OCI-LY1 (cell line): ENCODE measurements at regions not wholly inside any gene's neighbourhood (a gene's known extent, or its start where the extent isn't known, plus 50 kb on each side); places are given as distances from the start of the nearest gene placed in this dataset.
A peak's percentile ranks its signal among the peaks of the same experiment; 100 is the strongest.

Source experiments
- H2AFZ ChIP-seq: fragments of 200-600 bp; sonication (generic), shearing (Covaris generic); 2 replicates; pipeline ENCODE4 v1.6.0; 2014; ENCODE audit warnings: antibody characterized with exemption, mild to moderate bottlenecking, low read length
- H3F3A ChIP-seq: fragments of 200-600 bp; sonication (generic), shearing (Covaris generic); 2 replicates; pipeline ENCODE4 v1.6.0; 2014; ENCODE audit warnings: mild to moderate bottlenecking, antibody characterized with exemption, low read length, moderate library complexity; ENCODE audit not compliant: insufficient read depth
- H3K27ac ChIP-seq: fragments of 200-600 bp; sonication (generic); 2 replicates; pipeline ENCODE4 v1.5.1; 2014; ENCODE audit warnings: low read length, mixed run types, mild to moderate bottlenecking, low read depth; ENCODE audit not compliant: poor library complexity, severe bottlenecking
- H3K27me3 ChIP-seq: fragments of 200-600 bp; sonication (generic); 2 replicates; pipeline ENCODE4 v1.6.0; 2014; ENCODE audit warnings: antibody characterized with exemption, mild to moderate bottlenecking, low read length, moderate library complexity; ENCODE audit not compliant: insufficient read depth
- H3K36me3 ChIP-seq: fragments of 200-600 bp; sonication (generic); 2 replicates; pipeline ENCODE4 v1.6.1; 2014; ENCODE audit warnings: mild to moderate bottlenecking, antibody characterized with exemption, low read length, moderate library complexity, mixed read lengths; ENCODE audit not compliant: insufficient read depth
- H3K4me1 ChIP-seq: fragments of 200-600 bp; sonication (generic); 2 replicates; pipeline ENCODE4 v1.5.1; 2014; ENCODE audit warnings: mild to moderate bottlenecking, low read length, moderate library complexity; ENCODE audit not compliant: insufficient read depth, severe bottlenecking
- H3K4me2 ChIP-seq: fragments of 200-600 bp; sonication (generic), shearing (Covaris generic); 2 replicates; pipeline ENCODE4 v1.6.1; 2014; ENCODE audit warnings: low read length
- H3K4me3 ChIP-seq: fragments of 200-600 bp; sonication (generic); 2 replicates; pipeline ENCODE4 v1.5.1; 2014; ENCODE audit warnings: low read length, low read depth, mild to moderate bottlenecking, mixed read lengths; ENCODE audit not compliant: poor library complexity, severe bottlenecking
- H3K79me2 ChIP-seq: fragments of 200-600 bp; shearing (Covaris generic); 2 replicates; pipeline ENCODE4 v1.6.1; 2016; ENCODE audit warnings: mixed run types, low read length, mixed read lengths; ENCODE audit not compliant: insufficient read depth
- H3K9ac ChIP-seq: fragments of 200-600 bp; sonication (generic), shearing (Covaris generic); 2 replicates; pipeline ENCODE4 v1.6.1; 2014; ENCODE audit warnings: mild to moderate bottlenecking, low read length, mixed read lengths
- H3K9me2 ChIP-seq: fragments of 200-600 bp; sonication (generic), shearing (Covaris generic); 2 replicates; pipeline ENCODE4 v1.6.1; 2014; ENCODE audit warnings: low read depth, mild to moderate bottlenecking, low read length, mixed read lengths
- H3K9me3 ChIP-seq: fragments of 200-600 bp; shearing (Covaris generic); 2 replicates; pipeline ENCODE4 v1.6.1; 2014; ENCODE audit warnings: low read length, mixed read lengths
- H4K20me1 ChIP-seq: fragments of 200-600 bp; sonication (generic), shearing (Covaris generic); 2 replicates; pipeline ENCODE4 v1.6.0; 2016; ENCODE audit warnings: mild to moderate bottlenecking, low read length; ENCODE audit not compliant: insufficient read depth
- EZH2 ChIP-seq: fragments of 200-600 bp; sonication (generic), shearing (Covaris generic); IDR thresholded peaks from 2 replicates; pipeline ENCODE4 v1.8.0; 2017; ENCODE audit warnings: borderline replicate concordance, mixed run types, mild to moderate bottlenecking, antibody characterized with exemption, low read length, moderate library complexity, mixed read lengths
- TF ChIP-seq, protein P1 (sequence below): fragments of 200-600 bp; sonication (generic), shearing (Covaris generic); IDR thresholded peaks from 2 replicates; pipeline ENCODE4 v1.5.1; 2017; ENCODE audit warnings: mild to moderate bottlenecking, antibody characterized with exemption, low read length, moderate library complexity, mixed read lengths

- Histone ChIP-seq H2AFZ (no peak overlapping the region), H3K79me2 (no peaks in the 10 kb centered on the region), H4K20me1 (no peaks in the 10 kb centered on the region), H3K27me3 (peaks cover 2% of the 10 kb centered on the region; the same call in 1 of the 2 replicates), H3K9ac (no peak overlapping the region), H3K9me2 (no peaks in the 10 kb centered on the region), H3K4me1 (no peaks in the 10 kb centered on the region), H3K27ac (no peak overlapping the region), H3K36me3 (no peaks in the 10 kb centered on the region), H3F3A (no peaks in the 10 kb centered on the region), H3K4me3 (no peak overlapping the region), H3K4me2 (no peak overlapping the region), H3K9me3 (no peaks in the 10 kb centered on the region)
- TF ChIP-seq EZH2 = no peak
- TF ChIP-seq, protein P1, sequence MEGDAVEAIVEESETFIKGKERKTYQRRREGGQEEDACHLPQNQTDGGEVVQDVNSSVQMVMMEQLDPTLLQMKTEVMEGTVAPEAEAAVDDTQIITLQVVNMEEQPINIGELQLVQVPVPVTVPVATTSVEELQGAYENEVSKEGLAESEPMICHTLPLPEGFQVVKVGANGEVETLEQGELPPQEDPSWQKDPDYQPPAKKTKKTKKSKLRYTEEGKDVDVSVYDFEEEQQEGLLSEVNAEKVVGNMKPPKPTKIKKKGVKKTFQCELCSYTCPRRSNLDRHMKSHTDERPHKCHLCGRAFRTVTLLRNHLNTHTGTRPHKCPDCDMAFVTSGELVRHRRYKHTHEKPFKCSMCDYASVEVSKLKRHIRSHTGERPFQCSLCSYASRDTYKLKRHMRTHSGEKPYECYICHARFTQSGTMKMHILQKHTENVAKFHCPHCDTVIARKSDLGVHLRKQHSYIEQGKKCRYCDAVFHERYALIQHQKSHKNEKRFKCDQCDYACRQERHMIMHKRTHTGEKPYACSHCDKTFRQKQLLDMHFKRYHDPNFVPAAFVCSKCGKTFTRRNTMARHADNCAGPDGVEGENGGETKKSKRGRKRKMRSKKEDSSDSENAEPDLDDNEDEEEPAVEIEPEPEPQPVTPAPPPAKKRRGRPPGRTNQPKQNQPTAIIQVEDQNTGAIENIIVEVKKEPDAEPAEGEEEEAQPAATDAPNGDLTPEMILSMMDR = no peak
These were observed 65.9 kb upstream of the KLHL25 start for GRCh38 chr15:85860394-85861161.

DNA sequence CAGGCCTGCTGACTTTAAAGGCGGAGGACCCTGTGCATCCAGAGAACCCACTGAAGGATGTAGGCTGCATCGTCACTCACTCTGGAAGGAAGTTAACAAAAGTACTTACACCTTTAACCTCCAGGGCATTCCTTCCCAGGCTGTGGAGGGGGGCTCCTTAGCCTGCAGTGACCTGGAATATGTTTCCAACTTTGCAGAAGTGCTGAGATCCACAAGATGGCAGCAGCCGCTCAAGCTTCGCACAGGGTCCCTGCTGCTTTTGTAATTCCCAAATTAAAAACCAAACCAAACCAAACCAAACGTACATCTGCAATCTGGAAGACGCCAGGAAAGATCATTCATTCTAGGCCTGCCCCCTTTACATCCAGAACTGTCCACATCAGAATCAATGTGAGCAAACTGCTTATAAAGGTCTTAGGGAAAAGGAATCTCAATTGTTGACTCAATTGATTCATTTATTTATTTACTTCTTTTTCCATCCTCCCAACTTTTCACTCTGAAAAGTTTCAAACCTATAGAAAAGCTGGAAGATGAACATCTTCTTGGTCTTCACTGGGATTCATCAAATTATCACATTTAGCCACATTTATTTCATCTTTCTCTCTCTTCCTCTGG lies 70.5 kb upstream of the KLHL25 start:
- Histone ChIP-seq H3K27ac (no peak overlapping the region), H3K9me3 (no peaks in the 10 kb centered on the region), H3K79me2 (no peaks in the 10 kb centered on the region), H3K9ac (no peak overlapping the region), H3F3A (no peaks in the 10 kb centered on the region), H3K4me2 (no peak overlapping the region), H3K27me3 (peaks cover 2% of the 10 kb centered on the region; the same call in 1 of the 2 replicates), H3K36me3 (no peaks in the 10 kb centered on the region), H2AFZ (no peak overlapping the region), H4K20me1 (no peaks in the 10 kb centered on the region), H3K9me2 (no peaks in the 10 kb centered on the region), H3K4me1 (peaks cover 24% of the 10 kb centered on the region), H3K4me3 (no peak overlapping the region)
- no peak for TF ChIP-seq EZH2
- TF ChIP-seq, protein P1 = peak; percentile 96

DNA sequence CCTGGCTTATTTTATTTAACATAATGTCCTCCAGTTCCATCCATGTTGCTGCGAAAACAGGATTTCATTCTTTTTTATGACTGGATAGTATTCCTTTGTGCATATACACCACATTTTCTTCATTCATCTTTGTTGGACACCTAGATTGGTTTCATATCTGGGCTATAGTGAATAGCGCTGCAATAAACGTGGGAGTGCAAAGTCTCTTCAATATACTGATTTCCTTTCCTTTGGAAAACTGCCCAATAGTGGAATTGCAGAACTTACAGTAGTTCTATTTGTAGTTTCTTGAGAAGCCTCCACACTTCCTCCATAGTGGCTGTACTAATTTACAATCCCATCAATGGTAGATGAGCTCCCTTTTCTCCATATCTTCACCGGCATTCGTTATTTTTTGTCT lies 72.5 kb upstream of the KLHL25 start:
- Histone ChIP-seq H3K9me2 (no peaks in the 10 kb centered on the region), H3K27ac (peak overlapping the region; percentile 46), H3K4me1 (peaks cover 45% of the 10 kb centered on the region), H3K9me3 (no peaks in the 10 kb centered on the region), H3K9ac (no peak overlapping the region), H3K27me3 (no peaks in the 10 kb centered on the region), H2AFZ (no peak overlapping the region), H4K20me1 (no peaks in the 10 kb centered on the region), H3K79me2 (no peaks in the 10 kb centered on the region), H3K36me3 (no peaks in the 10 kb centered on the region), H3K4me2 (no peak overlapping the region), H3K4me3 (no peak overlapping the region), H3F3A (no peaks in the 10 kb centered on the region)
- no peak for TF ChIP-seq EZH2
- TF ChIP-seq, protein P1 = no peak
